Ascending aorta (tissue), 2 donors: ENCODE measurements at regions not wholly inside any gene's neighbourhood (a gene's known extent, or its start where the extent isn't known, plus 50 kb on each side); places are given as distances from the start of the nearest gene placed in this dataset.
"Not testable (repeated sequence)": the region's sequence is repeated elsewhere in the genome, so short reads cannot be mapped to it uniquely, and the experiment has no call there.

Experiments used
- DNase-seq, 2 donors: peaks; one replicate each; pipeline ENCODE4 v3.0.0-alpha.2; 2019; ENCODE audit warnings: low spot score in 2 of 2
- H3K27ac ChIP-seq, 2 donors: fragments of 200-600 bp; sonication (generic); one replicate each; pipeline ENCODE4 v1.5.1; 2016 to 2017; ENCODE audit warnings: mild to moderate bottlenecking in 1 of 2
- H3K27me3 ChIP-seq: fragments of 200-600 bp; sonication (generic); one replicate; pipeline ENCODE4 v1.5.1; 2017
- H3K36me3 ChIP-seq, 2 donors: fragments of 200-600 bp; sonication (generic); one replicate each; pipeline ENCODE4 v1.5.1; 2016
- H3K4me1 ChIP-seq, 2 donors: fragments of 200-600 bp; sonication (generic); one replicate each; pipeline ENCODE4 v1.5.1; 2016 to 2017; ENCODE audit warnings: mild to moderate bottlenecking in 1 of 2
- H3K4me3 ChIP-seq, 2 donors: fragments of 200-600 bp; sonication (generic); one replicate each; pipeline ENCODE4 v1.5.1; 2016 to 2017; ENCODE audit warnings: mild to moderate bottlenecking in 1 of 2
- H3K9me3 ChIP-seq, 2 donors: fragments of 200-600 bp; sonication (generic); one replicate each; pipeline ENCODE4 v1.5.1; 2016
- intact Hi-C: fragments of 100-400 bp; cut with DNase I; formaldehyde crosslinking; loops from one replicate; pipeline ENCODE4 v1.15.1; 2023
- TF ChIP-seq, protein P1 (sequence below), 3 experiments: fragments of 200-600 bp in 2 of 3; fragments of 450-650 bp in 1 of 3; sonication (generic) in 2 of 3; IDR thresholded peaks; one replicate each; pipeline ENCODE4 v1.5.1; 2016 to 2019; ENCODE audit warnings: antibody characterized with exemption in 3 of 3, mild to moderate bottlenecking in 1 of 3, moderate library complexity in 1 of 3

- Histone ChIP-seq H3K4me1 (no peaks in the 10 kb centered on the region), H3K4me3 (no peak overlapping the region), H3K9me3 (no peaks in the 10 kb centered on the region), H3K27ac (no peak overlapping the region), H3K27me3 (no peaks in the 10 kb centered on the region), H3K36me3 (no peaks in the 10 kb centered on the region)
- TF ChIP-seq, protein P1, sequence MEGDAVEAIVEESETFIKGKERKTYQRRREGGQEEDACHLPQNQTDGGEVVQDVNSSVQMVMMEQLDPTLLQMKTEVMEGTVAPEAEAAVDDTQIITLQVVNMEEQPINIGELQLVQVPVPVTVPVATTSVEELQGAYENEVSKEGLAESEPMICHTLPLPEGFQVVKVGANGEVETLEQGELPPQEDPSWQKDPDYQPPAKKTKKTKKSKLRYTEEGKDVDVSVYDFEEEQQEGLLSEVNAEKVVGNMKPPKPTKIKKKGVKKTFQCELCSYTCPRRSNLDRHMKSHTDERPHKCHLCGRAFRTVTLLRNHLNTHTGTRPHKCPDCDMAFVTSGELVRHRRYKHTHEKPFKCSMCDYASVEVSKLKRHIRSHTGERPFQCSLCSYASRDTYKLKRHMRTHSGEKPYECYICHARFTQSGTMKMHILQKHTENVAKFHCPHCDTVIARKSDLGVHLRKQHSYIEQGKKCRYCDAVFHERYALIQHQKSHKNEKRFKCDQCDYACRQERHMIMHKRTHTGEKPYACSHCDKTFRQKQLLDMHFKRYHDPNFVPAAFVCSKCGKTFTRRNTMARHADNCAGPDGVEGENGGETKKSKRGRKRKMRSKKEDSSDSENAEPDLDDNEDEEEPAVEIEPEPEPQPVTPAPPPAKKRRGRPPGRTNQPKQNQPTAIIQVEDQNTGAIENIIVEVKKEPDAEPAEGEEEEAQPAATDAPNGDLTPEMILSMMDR (IDR thresholded peaks at IDR 0.05) = no peak
- intact Hi-C loops = no loop called here
- DNase-seq = no peak
Observed at GRCh38 chr4:31261632-31262031, 541.5 kb downstream of the PCDH7 start.

GRCh38 chr4:31266094-31266493 lies 545.9 kb downstream of the PCDH7 start:
- H3K9me3 ChIP-seq, DNase-seq, H3K36me3 ChIP-seq, H3K4me3 ChIP-seq, H3K4me1 ChIP-seq, intact Hi-C loops, H3K27me3 ChIP-seq, H3K27ac ChIP-seq: not testable (repeated sequence)

DNA sequence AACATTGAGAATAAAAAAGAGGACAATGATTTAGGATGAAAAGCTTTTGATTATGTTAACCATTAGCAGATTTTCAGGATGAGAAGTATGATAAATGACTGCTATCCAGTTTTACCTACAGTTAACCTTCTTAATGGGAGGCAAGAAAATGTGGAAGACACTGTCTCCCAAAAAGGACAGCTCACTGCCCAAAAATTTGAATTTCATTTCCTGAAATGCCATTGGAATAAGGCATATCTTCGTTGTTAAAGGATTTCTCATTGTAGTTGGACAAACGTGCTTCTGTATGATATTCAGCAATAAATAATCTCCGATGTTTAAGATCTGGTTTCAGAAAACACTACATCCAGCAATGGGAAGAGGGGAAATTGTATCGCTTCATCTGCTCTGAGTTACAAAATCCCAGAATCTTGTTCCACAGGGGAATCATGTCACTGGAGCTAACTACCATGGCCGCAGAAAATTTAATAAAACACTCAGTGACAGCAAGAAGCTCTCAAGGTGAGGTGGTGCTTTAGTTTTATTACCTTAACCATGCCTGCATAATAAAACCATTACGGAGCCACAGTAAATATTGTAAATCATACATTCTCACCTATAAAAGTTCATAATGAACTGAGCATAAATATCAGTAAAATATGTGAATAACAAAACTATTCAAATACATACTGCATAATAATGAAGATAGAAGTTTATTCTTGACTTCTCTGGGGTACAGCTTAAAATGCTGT lies 552.3 kb downstream of the PCDH7 start:
- Histone ChIP-seq H3K27ac (no peak overlapping the region), H3K36me3 (no peaks in the 10 kb centered on the region), H3K9me3 (no peaks in the 10 kb centered on the region), H3K4me3 (no peak overlapping the region), H3K27me3 (no peaks in the 10 kb centered on the region), H3K4me1 (no peaks in the 10 kb centered on the region)
- TF ChIP-seq, protein P1 (IDR thresholded peaks at IDR 0.05) = no peak
- no peak for DNase-seq
- intact Hi-C loops = no loop called here

DNA sequence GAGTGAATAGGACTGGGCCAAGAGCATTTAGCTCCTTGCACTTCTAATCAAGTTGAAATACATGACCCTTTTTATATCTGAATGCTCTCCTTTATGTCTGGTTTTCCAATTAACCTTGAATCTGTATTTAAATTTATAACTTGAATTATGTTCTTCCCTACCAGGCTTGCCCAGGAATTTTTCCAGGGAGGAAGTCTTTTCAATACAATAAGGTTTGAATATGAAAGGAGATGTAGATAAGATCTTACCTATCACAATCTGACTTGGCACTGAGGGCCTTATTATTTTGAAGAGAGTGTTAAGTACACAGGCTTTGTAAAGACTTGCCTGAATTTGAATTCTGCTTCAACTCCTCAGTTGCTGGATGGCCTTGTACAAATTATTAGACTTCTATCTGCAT lies 555.7 kb downstream of the PCDH7 start:
- no peaks in the 10 kb centered on the region for H3K9me3 ChIP-seq
- no peaks in the 10 kb centered on the region for H3K36me3 ChIP-seq
- H3K4me1 ChIP-seq = no peaks in the 10 kb centered on the region
- no peak overlapping the region for H3K4me3 ChIP-seq
- intact Hi-C loops = no loop called here
- H3K27me3 ChIP-seq = no peaks in the 10 kb centered on the region
- no peak for DNase-seq
- TF ChIP-seq, protein P1 (IDR thresholded peaks at IDR 0.05) = no peak
- H3K27ac ChIP-seq = no peak overlapping the region

GRCh38 chr4:31283679-31284078 lies 563.5 kb downstream of the PCDH7 start:
- DNase-seq = no peak
- TF ChIP-seq, protein P1 (IDR thresholded peaks at IDR 0.05) = no peak
- no peak overlapping the region for H3K27ac ChIP-seq
- H3K36me3 ChIP-seq = no peaks in the 10 kb centered on the region
- no peaks in the 10 kb centered on the region for H3K9me3 ChIP-seq
- intact Hi-C loops = no loop called here
- no peaks in the 10 kb centered on the region for H3K4me1 ChIP-seq
- no peaks in the 10 kb centered on the region for H3K27me3 ChIP-seq
- H3K4me3 ChIP-seq = no peak overlapping the region

DNA sequence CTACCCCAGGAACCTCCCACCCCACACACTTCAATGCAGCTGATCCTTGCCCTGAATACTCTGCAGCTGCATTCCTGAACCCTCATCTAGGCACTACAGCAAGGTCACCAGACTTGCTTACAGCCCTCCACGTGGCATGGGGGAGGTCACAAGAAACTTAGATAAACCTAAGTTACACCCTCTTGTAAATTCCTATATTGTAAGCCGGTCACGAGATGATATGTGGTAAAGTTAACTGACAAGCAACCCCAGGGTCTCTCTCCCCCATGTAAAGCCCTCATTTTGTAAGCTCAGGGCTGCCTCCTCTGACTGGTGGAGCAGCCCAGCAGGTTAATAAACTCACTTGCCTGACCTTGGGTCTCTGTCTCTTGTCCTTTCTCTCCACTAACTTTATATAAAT lies 570.7 kb downstream of the PCDH7 start:
- no peak overlapping the region for H3K27ac ChIP-seq
- no peak for DNase-seq
- no peaks in the 10 kb centered on the region for H3K27me3 ChIP-seq
- H3K4me3 ChIP-seq = no peak overlapping the region
- H3K9me3 ChIP-seq = no peaks in the 10 kb centered on the region
- H3K36me3 ChIP-seq = no peaks in the 10 kb centered on the region
- intact Hi-C loops = no loop called here
- H3K4me1 ChIP-seq = no peaks in the 10 kb centered on the region
- TF ChIP-seq, protein P1 (IDR thresholded peaks at IDR 0.05) = no peak
